ENCODE measurements at regions not wholly inside any gene's neighbourhood (a gene's known extent, or its start where the extent isn't known, plus 50 kb on each side); places are given as distances from the start of the nearest gene placed in this dataset.
"Not testable (repeated sequence)": the region's sequence is repeated elsewhere in the genome, so short reads cannot be mapped to it uniquely, and the experiment has no call there.

DNA sequence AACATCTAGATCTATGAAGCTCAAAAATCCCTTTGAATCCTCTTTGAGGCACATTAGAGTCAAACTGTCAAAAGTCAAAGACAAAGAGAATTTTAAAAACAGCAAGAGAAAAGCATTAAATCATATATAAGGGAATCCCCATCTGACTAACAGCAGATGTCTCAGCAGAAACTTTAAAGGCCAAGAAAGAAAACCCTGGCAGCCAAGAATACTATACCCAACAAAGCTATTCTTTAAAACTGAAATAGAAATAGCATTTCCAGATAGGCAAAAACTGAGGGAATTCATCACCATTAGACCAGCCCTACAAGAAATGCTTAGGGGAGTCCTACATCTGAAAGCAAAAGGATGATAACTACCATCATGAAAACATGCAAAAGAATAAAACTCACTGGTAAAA, 211.2 kb upstream of the PDZRN3 start:
- Mint-ChIP-seq H3K4me1 (no peaks in the 10 kb centered on the region), H3K27ac (no peak overlapping the region), H3K9me3 (peaks cover 19% of the 10 kb centered on the region), H3K27me3 (no peaks in the 10 kb centered on the region), H3K36me3 (no peaks in the 10 kb centered on the region), H3K4me3 (no peak overlapping the region)
- no peak for ATAC-seq

DNA sequence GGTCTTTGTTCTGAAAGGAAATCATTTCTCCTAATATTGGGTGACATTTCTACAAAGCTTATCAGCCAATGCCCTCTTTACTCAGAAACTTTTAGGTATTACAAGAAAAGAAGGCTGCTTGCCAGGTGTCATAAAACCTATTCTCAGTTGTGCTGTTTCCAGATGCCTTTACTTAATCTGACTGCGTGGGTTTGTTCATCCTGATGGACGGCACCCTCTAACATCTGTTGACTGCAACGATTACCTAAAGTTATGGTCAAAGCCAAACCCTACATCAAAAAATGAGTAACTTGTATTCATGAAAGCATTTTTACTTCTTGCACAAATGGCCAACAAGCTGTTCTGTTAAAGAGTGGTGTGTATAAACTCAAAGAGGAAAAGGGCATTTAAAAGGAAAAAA, 207.7 kb upstream of the PDZRN3 start:
- Mint-ChIP-seq H3K9me3 (peaks cover 10% of the 10 kb centered on the region), H3K27me3 (no peaks in the 10 kb centered on the region), H3K27ac (no peak overlapping the region), H3K4me1 (no peaks in the 10 kb centered on the region), H3K4me3 (no peak overlapping the region), H3K36me3 (no peaks in the 10 kb centered on the region)
- no peak for ATAC-seq

DNA sequence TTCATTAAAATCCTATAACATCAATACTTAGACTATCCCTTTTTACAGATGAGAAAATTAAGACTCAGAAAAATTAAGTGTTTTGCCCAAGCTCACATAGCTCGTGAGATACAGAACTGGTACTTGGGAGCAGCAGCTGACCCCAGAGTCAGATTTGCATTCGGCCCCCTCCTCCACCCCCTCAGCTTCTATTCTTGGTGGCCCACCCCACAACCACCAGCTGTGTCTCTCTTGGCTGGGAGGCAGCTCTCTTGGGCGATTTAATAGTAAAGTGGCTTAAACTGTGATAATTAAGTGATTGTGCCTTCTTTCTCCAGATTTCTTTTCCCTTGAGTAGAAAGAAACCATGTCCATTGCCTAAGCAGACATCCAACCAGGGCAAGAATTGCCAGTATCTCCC, 203.6 kb upstream of the PDZRN3 start:
- H3K27me3 Mint-ChIP-seq, result no peaks in the 10 kb centered on the region
- H3K4me3 Mint-ChIP-seq, result no peak overlapping the region
- no peak for ATAC-seq
- H3K9me3 Mint-ChIP-seq, result no peaks in the 10 kb centered on the region
- H3K4me1 Mint-ChIP-seq, result no peaks in the 10 kb centered on the region
- H3K36me3 Mint-ChIP-seq, result no peaks in the 10 kb centered on the region
- H3K27ac Mint-ChIP-seq, result no peak overlapping the region

DNA sequence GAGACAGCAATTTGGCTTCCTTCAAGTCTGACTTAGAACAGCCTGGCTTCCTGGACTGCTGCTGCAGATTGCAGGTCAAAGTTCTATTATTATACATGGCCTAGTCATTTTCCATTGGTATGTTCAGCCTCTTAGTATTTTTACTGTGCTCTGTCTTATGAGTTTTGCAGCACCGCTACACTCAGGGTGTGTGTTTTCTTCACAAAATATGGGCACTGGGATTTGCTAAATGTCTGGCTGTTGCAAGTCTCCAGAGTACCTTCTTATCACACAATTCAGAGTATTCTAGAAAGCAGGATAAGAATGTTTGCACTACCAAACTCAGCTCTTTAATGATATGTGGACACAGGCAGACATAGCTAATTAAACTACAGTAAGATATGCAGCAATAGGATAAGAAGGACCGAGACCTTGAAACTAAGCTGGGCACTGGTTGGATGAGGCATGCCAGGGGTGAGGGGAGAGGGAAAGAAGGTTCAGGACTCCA, 203.0 kb upstream of the PDZRN3 start:
- Mint-ChIP-seq H3K9me3 (no peaks in the 10 kb centered on the region), H3K27me3 (no peaks in the 10 kb centered on the region), H3K4me1 (no peaks in the 10 kb centered on the region), H3K4me3 (no peak overlapping the region), H3K27ac (no peak overlapping the region), H3K36me3 (no peaks in the 10 kb centered on the region)
- no peak for ATAC-seq

DNA sequence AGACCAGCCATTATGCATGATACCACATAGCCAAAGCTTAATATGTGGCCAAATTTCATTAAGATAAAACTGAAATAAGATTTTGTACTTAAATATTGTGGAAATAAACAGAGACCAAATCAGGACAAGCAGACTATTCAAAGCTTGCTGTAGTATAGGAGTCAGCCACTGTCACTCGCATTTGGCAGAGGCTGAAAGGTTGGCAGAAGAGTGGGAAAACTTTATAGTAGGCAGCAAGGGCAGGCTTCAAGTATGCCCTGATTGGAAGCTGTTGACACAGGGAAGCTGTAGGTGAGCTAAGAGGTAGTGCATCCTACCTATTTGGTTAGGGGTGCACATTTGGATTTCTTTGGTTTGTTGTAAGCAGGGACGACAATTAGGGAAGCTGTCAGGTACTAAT, 202.5 kb upstream of the PDZRN3 start:
- H3K27me3 Mint-ChIP-seq, result no peaks in the 10 kb centered on the region
- no peak overlapping the region for H3K27ac Mint-ChIP-seq
- no peaks in the 10 kb centered on the region for H3K4me1 Mint-ChIP-seq
- H3K36me3 Mint-ChIP-seq, result no peaks in the 10 kb centered on the region
- no peaks in the 10 kb centered on the region for H3K9me3 Mint-ChIP-seq
- ATAC-seq, result no peak
- H3K4me3 Mint-ChIP-seq, result no peak overlapping the region

DNA sequence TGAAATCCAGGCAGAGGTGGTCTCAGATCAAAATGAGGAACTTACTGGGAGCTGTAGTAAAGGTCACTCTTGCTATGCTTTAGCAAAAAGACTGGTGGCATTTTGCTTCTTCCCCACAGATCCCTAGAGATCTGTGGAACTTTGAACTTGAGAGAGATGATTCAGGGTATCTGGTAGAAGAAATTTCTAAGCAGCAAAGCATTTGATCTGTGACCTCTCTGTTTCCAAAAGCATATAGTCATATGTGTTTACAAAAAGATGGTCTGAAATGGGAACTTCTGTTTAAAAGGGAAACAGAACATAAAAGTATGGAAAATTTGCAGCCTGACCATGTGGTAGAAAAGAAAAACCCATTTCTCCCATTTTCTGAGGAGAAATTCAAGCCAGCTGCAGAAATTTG, 196.2 kb upstream of the PDZRN3 start:
- ATAC-seq, H3K4me1 Mint-ChIP-seq, H3K4me3 Mint-ChIP-seq, H3K36me3 Mint-ChIP-seq, H3K9me3 Mint-ChIP-seq, H3K27me3 Mint-ChIP-seq, H3K27ac Mint-ChIP-seq: not testable (repeated sequence)

DNA sequence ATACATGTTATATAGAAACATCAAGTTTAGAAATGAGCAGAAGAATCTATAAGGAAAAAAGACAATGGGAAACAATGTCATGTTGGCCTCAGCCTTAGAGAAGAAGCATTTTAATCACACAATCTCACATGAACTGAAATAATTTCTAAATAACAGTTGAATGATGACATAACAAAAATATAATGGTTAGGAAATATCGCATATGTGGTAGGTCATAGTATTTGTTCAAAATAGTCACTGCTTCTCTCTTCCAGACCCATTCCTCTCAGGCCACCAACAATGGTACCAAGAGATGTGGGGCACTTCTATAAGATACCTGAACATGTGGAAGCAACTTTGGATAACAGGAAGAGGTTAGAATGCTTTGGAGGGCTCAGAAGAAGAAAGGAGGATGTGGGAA, 195.7 kb upstream of the PDZRN3 start:
- H3K27ac Mint-ChIP-seq, result no peak overlapping the region
- no peaks in the 10 kb centered on the region for H3K4me1 Mint-ChIP-seq
- H3K9me3 Mint-ChIP-seq, result peaks cover 10% of the 10 kb centered on the region
- H3K36me3 Mint-ChIP-seq, result no peaks in the 10 kb centered on the region
- no peak overlapping the region for H3K4me3 Mint-ChIP-seq
- no peaks in the 10 kb centered on the region for H3K27me3 Mint-ChIP-seq
- no peak for ATAC-seq

DNA sequence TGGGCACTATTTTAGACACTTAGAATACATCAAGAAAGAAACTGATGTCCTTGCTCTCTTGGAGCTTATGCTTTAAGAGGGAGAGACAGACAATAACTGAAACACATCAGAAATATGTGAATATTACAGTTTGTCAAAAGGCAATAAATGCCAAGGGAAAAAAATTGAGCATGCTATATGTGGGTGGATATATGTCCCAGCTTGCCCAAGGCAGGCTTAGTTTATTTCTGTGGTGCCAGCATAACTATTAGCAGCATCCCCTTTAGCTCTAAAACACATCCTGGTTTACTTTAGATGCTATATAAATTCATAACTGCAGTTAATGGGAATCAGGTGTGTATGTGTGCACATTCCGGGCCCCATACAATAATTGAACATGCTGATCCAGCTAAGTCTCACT, 191.2 kb upstream of the PDZRN3 start:
- H3K27me3 Mint-ChIP-seq, result no peaks in the 10 kb centered on the region
- H3K27ac Mint-ChIP-seq, result no peak overlapping the region
- H3K4me3 Mint-ChIP-seq, result no peak overlapping the region
- no peaks in the 10 kb centered on the region for H3K36me3 Mint-ChIP-seq
- no peak for ATAC-seq
- H3K9me3 Mint-ChIP-seq, result peaks cover 20% of the 10 kb centered on the region
- no peaks in the 10 kb centered on the region for H3K4me1 Mint-ChIP-seq

DNA sequence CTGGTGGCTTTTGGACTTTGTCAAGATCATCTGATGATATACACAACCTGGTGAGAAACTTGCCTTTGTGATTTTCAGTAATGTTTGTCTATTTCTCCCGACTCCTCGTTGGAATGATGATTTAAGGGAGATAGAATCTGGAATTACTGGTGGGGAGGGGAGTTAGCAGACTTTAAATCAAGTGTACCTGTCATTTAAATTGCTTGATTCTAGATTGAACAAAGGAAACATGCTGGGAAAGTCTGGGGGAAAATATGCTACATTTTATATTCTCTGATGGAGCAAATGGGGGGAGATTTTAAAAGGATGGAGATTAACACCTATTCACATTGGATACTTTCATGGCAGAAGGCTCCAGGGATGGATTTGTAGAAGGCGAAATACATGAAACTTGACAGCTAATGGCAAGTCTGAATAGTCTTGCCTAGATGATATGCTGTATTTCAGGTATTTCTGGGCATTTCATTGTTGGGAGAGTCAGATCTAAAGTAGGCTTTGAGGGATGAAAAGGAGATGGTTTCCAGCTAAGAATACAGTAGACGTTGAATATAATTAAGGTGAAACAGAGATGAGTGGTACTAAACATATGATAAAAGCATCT, 189.1 kb upstream of the PDZRN3 start:
- ATAC-seq, result no peak
- H3K36me3 Mint-ChIP-seq, result no peaks in the 10 kb centered on the region
- no peaks in the 10 kb centered on the region for H3K4me1 Mint-ChIP-seq
- no peak overlapping the region for H3K27ac Mint-ChIP-seq
- H3K4me3 Mint-ChIP-seq, result no peak overlapping the region
- peaks cover 15% of the 10 kb centered on the region for H3K9me3 Mint-ChIP-seq
- no peaks in the 10 kb centered on the region for H3K27me3 Mint-ChIP-seq

DNA sequence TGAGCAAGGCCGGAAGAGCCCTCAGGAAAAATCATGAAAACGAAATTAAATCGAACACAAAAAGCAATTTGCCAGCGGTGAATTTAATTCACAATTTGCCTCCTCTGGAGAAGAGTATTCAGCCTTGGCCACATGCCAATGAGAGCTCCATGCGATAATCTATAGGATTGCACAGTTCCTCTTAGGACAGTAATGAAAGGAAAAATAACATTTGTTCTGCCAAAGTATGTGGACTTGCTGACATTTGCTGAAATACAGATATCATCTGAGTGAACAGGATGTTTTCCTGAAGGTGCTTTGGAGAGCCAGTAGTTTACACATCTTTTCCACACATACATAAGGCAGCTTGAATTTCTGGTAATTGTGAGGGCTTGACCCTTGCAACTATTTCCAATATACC, 188.6 kb upstream of the PDZRN3 start:
- Mint-ChIP-seq H3K4me1 (no peaks in the 10 kb centered on the region), H3K27me3 (no peaks in the 10 kb centered on the region), H3K36me3 (no peaks in the 10 kb centered on the region), H3K9me3 (peaks cover 15% of the 10 kb centered on the region), H3K27ac (no peak overlapping the region), H3K4me3 (no peak overlapping the region)
- ATAC-seq, result no peak

DNA sequence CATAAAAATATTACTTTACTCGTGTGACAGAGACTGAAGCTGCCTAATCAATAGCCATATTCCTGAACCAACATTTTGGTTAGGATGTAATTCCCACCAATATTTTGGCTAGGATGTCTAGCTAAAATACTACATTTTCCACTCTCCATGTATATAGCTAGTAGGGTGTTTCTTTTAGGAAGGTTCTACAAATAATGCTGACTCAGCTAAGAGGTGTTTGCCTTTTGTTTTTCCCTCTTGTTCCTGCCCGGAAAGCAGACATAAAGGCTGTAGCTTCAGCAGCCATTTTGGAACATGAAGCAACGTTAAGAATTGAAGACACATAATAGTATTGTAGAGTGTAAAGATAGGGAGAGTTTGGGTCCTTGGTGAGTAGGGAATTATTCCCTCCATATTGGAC, 187.3 kb upstream of the PDZRN3 start:
- Mint-ChIP-seq H3K4me3 (no peak overlapping the region), H3K27me3 (no peaks in the 10 kb centered on the region), H3K9me3 (peaks cover 15% of the 10 kb centered on the region), H3K27ac (no peak overlapping the region), H3K4me1 (no peaks in the 10 kb centered on the region), H3K36me3 (no peaks in the 10 kb centered on the region)
- no peak for ATAC-seq

DNA sequence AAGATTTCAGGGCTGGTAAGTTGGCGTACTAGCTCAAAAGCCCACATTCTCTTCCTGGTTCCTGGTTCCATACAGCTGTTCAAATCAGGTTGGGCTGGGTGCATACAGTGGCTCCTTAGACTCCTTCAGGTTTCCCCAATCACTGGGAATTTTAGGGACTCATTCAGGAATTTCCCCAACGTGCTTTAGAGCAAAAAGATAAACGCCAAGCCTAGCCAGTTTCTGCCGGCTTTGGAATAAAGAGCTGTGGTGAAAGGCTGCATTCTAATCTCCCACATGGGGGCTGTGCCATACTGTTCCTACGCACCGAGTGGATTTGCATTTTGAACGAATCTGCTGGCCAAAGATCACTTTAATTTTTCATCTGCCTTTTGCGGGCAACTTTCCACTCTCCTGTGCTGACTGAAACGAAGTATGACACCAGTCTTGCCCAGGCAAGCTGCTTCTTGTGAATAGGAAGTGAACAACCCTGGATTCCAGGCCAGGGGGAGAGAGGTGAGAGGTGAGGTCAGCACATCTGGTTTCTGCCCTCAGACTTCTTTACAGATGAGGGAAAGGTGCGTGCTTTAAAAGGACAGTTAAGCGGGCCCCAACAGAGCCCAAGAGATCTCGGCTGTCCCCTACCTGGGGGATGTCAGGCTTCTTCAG, 184.2 kb upstream of the PDZRN3 start:
- H3K9me3 Mint-ChIP-seq, result peaks cover 8% of the 10 kb centered on the region
- no peak for ATAC-seq
- H3K4me1 Mint-ChIP-seq, result no peaks in the 10 kb centered on the region
- H3K27me3 Mint-ChIP-seq, result no peaks in the 10 kb centered on the region
- H3K27ac Mint-ChIP-seq, result no peak overlapping the region
- H3K4me3 Mint-ChIP-seq, result no peak overlapping the region
- H3K36me3 Mint-ChIP-seq, result no peaks in the 10 kb centered on the region

DNA sequence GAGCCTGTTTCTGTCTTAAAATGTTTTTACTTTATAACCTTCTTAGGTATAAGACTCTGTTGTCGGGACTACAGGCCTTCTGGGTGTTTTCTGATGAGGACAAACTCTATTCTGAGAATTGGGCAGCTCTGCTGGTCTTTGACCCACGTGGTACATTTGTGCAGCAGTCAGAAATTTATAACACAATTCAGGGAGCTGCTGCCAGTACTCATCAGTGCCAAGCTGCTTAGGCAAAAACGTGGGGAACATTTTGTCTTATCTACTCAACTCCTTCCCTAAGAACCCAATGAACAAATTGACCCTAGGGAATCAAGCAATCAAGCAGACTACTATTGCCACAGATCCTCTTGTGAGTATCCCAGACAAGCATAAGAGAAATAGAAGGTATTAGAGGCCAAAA, 180.7 kb upstream of the PDZRN3 start:
- no peaks in the 10 kb centered on the region for H3K27me3 Mint-ChIP-seq
- no peaks in the 10 kb centered on the region for H3K4me1 Mint-ChIP-seq
- H3K27ac Mint-ChIP-seq, result no peak overlapping the region
- H3K36me3 Mint-ChIP-seq, result no peaks in the 10 kb centered on the region
- no peak overlapping the region for H3K4me3 Mint-ChIP-seq
- peaks cover 6% of the 10 kb centered on the region for H3K9me3 Mint-ChIP-seq
- ATAC-seq, result no peak

DNA sequence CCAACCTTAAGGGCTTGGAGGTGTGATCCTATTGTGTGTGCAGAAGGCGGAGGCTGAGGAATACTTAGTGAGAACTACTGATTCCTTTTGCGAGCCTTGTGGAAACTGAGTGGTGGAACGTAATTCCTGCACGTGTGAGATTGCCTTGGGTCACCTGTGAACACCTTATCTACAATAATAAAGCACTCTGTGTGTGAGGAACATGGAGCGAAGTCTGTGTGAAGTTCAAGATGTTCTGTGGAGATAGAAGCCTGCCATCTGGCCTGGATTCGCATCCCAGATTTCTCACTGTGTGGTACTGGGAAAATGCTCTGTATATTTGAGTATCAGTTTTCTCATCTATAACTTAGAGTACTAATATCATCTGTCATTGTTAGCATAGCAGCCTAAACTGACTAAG, 179.5 kb upstream of the PDZRN3 start:
- H3K27me3 Mint-ChIP-seq, result no peaks in the 10 kb centered on the region
- H3K36me3 Mint-ChIP-seq, result no peaks in the 10 kb centered on the region
- H3K4me1 Mint-ChIP-seq, result no peaks in the 10 kb centered on the region
- no peak overlapping the region for H3K27ac Mint-ChIP-seq
- peaks cover 6% of the 10 kb centered on the region for H3K9me3 Mint-ChIP-seq
- no peak for ATAC-seq
- no peak overlapping the region for H3K4me3 Mint-ChIP-seq

DNA sequence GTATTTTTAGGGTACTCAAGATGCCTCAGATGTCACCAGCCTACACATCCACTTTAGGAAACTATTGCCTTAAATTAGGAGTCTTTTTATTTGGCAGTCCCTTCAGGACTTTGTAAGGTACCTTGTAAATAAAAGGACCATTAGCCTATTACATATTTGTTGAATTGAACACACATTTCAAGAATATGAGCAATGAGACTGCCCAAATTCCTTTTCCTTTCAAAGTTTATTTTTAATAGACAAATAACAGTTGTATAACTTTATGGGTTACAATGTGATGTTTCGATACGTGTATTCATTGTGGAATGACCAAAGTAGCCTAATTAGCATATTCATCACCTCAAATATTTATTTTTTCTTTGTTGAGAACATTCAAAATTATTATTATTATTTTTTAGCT, 176.7 kb upstream of the PDZRN3 start:
- H3K4me3 Mint-ChIP-seq, result no peak overlapping the region
- no peaks in the 10 kb centered on the region for H3K27me3 Mint-ChIP-seq
- H3K4me1 Mint-ChIP-seq, result no peaks in the 10 kb centered on the region
- ATAC-seq, result no peak
- no peaks in the 10 kb centered on the region for H3K36me3 Mint-ChIP-seq
- H3K27ac Mint-ChIP-seq, result no peak overlapping the region
- H3K9me3 Mint-ChIP-seq, result peaks cover 3% of the 10 kb centered on the region

DNA sequence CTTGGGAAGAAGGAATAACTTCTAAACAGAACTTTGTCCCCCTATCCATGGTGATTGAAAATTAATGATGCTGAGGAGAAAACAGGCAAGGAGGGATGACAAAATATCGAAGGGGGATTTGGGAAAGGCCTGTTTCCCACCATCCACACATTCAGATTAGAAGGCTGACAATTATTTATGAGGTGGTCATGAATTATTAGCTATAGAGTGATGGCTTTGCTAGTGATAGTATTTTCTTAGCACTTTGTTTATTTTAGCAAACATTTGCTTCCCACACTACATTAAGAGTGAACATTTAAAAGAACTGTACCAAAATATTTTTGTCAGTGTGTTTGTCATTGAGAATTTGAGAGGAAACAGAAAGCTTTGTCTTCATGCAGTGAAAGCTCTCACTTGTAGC, 172.6 kb upstream of the PDZRN3 start:
- Mint-ChIP-seq H3K27ac (no peak overlapping the region), H3K27me3 (no peaks in the 10 kb centered on the region), H3K4me3 (no peak overlapping the region), H3K9me3 (peaks cover 4% of the 10 kb centered on the region), H3K4me1 (no peaks in the 10 kb centered on the region), H3K36me3 (no peaks in the 10 kb centered on the region)
- ATAC-seq, result no peak
